Heart left ventricle (tissue), 13 donors: ENCODE measurements at regions not wholly inside any gene's neighbourhood (a gene's known extent, or its start where the extent isn't known, plus 50 kb on each side); places are given as distances from the start of the nearest gene placed in this dataset.

ENCODE experiments used
- CTCF ChIP-seq, 12 donors: fragments of 200-600 bp; sonication (generic) in 4 of 12; IDR thresholded peaks; one replicate each; pipeline versions ENCODE4 v1.5.0 to v1.8.0; 2018 to 2022; ENCODE audit warnings: antibody characterized with exemption in 12 of 12, mild to moderate bottlenecking in 5 of 12
- POLR2A ChIP-seq, 2 donors: fragments of 450-650 bp; IDR thresholded peaks; one replicate each; pipeline ENCODE4 v1.6.1; 2017; ENCODE audit warnings: antibody characterized with exemption in 2 of 2, mild to moderate bottlenecking in 2 of 2, moderate library complexity in 2 of 2
- donor health status: ischemic (EF 13 %, LVEDD 7.1; RV severe dilation, severe dysfunction).
- donor health status: DM: no; HTN: yes; CAD: no.
- donor health status: DM: no; HTN: no; CAD: no.
- donor health status: ischemic (EF 25% LVEDD 6.9; RV normal size, moderate dysfunction).
- donor health status: ischemic (EF 25% LVEDD 5.7; RV mildly dilated, moderate dysfunction).
- donor health status: ischemic (EF 35%, LVEDD 5.7; RV mildly dilated, moderate dysfunction).
- donor health status: nonischemic (EF 11% LVEDD 7.7; RV severe dilation, severe dysfunction).
- donor health status: DM: yes; HTN: yes; CAD: no.
- donor health status: PGD.
- donor health status: ischemic (EF 29% LVEDD 5.4; RV normal size, mild dysfunction).
- donor health status: nonischemic (EF 23%, LVEDD 6.1; RV moderate dilation, normal function).

GRCh38 chr12:31215518-31216232 is 110.3 kb downstream of the SINHCAF start:
- TF ChIP-seq POLR2A (IDR thresholded peaks at IDR 0.05) (no peak), CTCF (IDR thresholded peaks at IDR 0.05) (peak in 7 of 12 donors; percentile 14 to 30 (median 19))
